HG02885 (cell line): ENCODE measurements at regions not wholly inside any gene's neighbourhood (a gene's known extent, or its start where the extent isn't known, plus 50 kb on each side); places are given as distances from the start of the nearest gene placed in this dataset.
"Not testable (repeated sequence)": the region's sequence is repeated elsewhere in the genome, so short reads cannot be mapped to it uniquely, and the experiment has no call there.

Source experiments
- ATAC-seq: cut with Tn5 transposase; IDR thresholded peaks from one replicate; pipeline ENCODE4 v1.9.1; 2021; ENCODE audit warnings: mild to moderate bottlenecking; ENCODE audit not compliant: unreplicated experiment, poor library complexity

DNA sequence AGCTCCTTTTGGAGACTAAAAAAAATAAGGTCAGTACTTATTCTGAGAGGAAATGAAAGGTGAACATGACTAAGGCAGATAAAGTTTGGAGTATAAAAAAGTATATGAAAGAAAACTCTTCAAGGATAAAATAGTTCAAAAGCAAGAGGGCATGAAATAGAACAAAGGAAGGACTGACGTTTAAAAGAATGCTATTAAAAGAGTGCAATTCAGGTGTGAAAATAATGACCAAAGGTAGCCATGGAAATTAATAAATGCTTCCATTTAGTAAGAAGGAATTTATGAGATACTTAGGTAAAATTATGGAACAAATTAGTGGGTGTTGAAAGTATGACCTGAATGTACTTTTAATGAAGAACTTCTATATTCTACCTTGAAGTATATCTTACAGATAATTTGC lies 128.2 kb upstream of the WDFY3 start:
- ATAC-seq: no peak

DNA sequence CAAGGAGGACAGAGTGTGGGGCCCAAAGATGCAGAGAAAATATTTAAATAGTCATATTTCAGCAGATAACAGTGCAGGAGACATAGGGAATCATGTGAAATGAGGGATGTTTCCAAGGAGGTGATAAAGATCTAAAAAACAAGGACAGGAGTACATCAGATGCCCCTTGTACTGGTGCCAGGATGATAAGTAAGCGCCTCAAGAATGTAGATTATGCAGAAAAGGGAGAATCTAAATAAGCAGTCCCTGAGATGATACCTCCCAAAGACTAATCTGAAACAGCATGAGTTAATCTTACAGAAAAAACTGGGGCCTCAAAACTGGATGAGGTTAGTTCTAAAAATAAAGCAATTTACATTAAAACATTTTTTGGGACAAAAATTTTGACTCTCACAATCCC lies 136.1 kb upstream of the WDFY3 start:
- ATAC-seq: no peak

DNA sequence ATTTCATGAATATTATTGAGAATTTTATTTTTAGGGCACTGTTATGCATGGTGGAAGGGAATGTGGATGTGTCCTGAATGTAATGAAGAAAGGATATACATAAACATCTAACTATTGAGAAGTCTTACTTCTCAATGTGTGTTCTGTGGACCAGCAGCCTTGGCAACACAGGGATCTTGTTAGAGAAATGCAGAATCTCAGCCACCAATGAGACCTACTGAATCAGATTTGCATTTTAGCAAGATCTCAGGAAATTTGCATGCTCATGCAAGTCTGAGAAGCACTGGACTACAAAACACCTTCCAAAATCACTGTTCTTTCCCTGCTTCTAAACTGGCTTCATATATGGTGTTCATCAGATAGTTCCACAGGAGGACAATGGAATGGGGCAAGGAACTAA lies 139.7 kb upstream of the WDFY3 start:
- no peak for ATAC-seq

DNA sequence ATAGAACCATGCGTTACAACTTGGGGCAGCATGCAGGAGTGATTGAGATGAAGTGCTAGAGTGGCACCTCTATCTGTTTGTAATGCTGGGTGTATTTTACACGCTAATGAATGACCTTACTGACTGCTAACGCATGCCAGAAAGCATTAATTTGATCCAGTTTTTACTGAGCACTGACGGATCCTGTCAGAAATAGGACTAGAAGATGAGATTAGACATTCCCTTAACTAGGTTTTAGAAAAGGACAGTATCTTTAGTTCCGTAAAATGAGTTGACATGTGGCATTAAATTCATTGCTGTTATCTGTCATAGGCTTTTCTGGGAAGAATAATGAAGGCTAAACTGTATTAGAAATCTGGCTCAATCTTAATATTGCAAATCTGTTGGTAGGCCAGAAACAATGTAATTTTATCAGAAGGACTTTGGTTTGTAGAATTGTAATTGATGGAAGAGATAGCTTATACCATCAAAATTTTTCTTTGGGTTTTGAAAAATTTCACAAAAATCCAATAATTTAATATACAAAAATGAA lies 140.4 kb upstream of the WDFY3 start:
- no peak for ATAC-seq

DNA sequence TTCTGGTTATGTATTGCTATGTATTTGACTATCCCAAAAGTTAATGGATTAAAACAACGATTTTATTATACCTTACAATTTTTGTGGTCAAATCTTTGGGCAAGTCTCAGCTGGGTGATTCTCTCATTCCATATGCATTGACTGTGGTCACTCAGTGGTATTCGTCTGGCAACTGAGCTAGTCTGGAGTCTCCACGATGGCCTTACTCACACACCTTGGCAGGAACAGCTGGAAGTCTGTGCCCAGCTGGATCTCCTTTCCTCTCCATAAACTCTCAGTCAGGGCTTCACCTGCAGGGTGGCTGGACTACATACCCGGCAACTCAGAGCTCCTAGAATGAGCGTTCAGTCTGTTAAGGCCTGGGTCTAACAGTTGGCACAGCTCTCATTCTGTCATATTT lies 141.1 kb upstream of the WDFY3 start:
- ATAC-seq: no peak

DNA sequence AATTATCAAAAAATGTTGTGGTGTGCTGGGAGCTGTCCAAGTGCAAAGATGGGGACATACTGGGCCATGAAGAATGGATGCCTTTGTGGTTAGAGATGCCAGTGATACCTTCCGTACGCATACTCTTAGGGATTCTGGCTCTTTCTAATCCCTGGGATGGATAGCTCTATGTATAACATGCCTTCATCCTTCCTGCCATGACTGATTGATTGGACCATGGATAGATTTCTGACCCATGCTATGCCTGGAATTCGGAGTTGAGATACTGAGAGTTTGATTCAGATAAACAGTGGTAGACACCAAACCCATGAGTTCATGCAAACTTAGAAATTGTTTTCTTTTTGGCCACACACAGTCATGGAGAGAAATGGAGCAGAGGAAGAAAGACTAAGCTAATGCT lies 147.2 kb upstream of the WDFY3 start:
- no peak for ATAC-seq

DNA sequence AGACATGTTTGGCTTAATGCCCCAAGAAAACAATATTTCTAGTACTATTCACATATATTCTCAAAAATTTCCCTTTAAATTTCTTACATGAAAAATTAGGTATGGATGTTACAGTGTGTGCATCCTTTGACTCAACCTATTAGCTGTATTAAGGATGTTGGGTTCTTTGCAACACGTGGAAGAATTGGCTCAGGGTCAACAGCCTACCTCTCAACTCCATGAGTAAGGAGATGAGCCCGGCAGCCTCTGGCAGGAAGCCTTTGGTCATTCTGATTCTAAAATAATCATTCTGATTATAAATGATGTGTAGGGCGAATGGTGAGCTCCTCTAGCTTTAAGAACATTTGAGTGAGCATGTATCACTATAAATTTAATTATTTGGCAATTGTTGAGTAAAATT lies 148.0 kb upstream of the WDFY3 start:
- ATAC-seq: no peak

DNA sequence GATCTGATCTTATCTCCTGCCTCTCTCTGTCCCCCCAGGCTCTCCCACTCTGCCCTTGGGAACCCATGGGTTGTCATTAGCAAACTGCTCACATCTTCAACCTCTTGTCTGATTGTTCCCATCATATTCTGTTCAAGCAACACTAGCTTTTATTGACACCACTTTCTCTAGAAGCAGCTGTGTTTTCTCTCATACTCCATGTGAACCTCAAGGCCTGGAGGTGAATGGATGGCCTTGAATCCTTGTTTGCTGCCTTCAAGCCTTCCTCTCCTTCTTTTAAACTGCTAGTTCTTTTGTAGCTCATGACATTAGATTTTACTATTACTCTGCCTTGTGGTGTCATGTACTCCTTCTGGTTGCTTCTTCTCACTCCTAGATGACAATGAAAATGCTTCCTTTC lies 149.5 kb upstream of the WDFY3 start:
- no peak for ATAC-seq

DNA sequence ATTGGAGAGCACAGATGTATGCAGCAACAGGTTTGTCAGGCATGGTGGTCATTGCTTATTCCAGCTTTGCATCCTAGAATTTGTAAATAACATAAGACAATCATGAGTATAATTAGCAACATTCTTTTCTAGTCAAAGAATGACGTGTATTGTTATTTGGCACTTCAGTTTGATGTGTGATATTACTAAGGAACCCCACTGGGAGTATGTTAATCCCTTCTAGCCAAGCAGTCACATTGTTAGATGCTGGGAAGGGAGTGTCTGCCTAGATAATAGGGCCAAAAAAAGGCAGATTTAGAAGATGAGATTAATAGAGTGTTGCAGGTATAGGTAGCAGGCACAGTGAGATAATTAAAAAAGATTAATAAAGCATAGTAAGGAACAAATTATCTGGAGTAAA lies 159.2 kb upstream of the WDFY3 start:
- ATAC-seq: no peak

DNA sequence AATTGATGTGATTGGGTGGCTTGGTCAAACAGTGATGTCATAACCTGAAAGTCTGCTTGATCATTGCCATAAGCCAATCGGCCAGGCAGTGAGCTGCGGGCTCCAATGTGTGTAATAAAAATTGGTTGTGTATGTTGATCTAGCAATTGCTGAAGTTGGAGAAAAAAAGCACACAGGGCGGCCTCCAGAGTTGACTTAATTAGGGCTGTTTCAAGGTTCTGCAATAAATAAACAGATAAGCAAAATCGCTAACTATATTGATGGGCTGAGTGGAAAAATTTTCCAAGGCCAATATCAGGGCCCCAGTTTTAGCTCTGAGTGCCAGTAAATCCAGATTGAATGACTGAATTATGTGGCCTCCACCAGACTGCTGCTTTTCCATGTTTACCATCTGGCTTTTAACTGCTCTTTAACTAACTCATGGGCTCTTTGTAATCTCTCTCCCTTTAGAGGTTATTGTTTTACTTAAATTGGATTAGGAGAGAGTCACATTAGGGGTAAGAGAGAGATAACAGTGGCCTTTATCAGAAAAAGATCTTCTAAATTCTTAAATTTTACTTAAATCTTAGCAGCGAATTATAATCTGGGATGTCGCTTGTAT lies 160.6 kb upstream of the WDFY3 start:
- ATAC-seq: no peak

DNA sequence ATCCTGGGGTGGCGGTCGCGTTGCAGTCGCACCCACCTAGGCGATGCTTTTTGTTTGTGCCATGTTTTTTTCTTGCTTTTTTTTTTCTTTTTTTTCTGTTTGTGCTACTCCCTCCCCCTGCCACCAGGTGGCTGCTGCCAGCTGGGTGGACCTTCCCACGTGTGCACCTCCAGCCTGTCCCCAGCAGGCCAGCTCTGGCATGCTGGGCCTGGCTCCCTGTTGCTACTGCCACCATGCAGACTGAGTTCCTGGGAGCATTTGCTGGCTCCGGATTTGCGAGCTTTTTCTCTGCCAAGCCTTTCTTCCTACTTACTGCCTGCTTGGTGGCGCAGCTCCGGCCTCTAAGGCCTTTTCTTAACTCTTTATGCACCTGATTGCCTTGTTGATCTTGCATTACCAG lies 161.2 kb upstream of the WDFY3 start:
- ATAC-seq: peak; percentile 99

DNA sequence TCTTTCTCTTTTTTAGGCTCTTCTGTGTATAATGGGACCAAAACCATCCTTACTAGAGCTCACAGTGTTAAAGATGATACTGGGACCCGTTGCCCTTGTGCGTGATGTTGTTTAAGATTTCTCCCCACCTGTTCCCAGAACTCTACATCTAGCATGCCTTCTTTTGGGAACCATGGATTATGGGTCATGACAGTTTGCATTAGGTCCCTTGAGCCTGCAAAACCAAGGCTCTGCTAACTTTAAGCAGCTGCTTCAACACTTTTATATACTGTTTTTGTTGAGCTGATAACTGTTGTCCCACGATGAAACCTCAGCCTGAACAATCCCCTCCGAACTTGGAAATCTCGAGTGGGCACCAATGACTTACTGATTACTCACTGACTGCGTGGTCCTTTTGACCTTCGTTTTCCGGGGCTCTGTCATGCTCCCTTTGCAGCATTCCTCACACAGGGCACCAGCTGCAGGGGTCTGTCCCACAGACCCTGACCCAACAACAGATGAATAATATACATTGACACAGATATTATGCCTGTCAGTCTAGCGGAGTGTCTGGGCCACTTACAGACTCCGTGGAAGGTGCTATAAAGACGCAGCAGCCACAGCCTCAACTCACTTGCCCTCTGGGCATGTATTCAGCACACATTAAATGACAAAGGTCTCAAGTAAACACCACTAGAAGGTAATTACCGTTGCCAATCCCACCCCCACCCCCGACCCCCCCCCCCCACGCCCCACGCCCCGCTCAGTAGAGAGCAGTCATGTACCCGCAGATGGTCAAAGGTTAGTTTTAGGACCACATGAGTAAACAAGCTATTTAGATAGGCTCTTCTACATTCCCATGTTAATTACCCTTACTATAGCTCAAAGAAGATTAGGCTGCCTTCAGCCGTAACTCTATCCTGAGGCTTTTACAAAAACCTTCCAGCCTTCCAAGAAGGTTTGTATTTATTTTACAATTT lies 162.0 kb upstream of the WDFY3 start:
- no peak for ATAC-seq

DNA sequence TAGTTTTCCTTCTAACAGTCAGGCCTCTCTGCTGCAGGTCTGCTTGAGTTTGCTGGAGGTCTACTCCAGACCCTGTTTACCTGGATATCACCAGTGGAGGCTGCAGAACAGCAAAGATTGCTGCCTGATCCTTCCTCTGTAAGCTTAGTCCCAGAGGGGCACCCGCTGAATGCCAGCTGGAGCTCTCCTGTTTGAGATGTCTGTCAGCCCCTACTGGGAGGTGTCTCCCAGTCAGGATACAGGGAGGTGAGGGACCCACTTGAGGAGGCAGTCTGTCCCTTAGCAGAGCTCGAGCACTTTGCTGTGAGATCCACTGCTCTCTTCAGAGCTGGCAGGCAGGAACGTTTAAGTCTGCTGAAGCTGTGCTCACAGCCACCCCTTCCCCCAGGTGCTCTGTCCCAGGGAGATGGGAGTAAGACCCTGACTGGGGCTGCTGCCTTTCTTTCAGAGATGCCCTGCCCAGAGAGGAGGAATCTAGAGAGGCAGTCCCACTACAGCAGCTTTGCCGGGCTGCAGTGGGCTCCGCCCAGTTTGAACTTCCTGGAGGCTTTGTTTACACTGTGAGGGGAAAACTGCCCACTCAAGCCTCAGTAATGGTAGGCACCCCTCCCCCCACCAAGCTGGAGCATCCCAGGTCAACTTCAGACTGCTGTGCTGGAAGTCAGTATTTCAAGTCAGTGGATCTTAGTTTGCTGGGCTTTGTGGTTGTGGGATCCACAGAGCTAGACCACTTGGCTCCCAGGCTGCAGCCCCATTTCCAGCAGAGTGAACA lies 163.1 kb upstream of the WDFY3 start:
- not testable (repeated sequence) for ATAC-seq

DNA sequence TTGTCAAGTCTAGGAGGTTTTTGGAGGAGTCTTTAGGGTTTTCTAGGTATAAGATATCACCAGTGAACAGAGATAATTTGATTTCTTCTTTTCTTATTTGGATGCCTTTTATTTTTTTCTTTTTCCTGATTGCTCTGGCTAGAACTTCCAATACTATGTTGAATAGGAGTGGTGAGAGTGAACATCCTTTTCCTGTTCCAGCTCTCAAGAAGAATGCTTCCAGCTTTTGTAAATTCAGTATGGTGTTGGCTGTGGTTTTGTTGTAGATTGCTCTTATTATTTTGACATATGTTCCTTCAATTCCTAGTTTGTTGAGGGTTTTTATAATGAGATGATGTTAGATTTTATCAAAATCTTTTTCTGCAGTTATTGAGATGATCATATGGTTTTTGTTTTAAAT lies 165.6 kb upstream of the WDFY3 start:
- ATAC-seq: no peak

DNA sequence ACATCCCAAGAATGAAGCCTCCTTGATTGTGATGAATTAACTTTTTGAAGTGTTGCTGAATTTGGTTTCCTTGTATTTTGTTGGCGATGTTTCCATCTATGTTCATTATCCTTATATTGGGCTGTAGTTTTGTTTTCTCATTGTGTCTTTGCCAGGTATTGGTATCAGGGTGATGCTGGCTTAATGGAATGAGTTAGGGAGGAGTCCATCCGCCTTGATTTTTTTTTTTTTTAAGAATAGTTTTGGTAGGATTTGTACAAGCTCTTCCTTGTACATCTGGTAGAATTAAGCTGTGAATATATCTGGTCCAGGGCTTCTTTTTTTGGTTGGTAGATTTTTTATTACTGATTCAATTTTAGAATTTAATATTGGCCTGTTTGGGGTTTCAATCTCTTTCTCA lies 166.1 kb upstream of the WDFY3 start:
- no peak for ATAC-seq

DNA sequence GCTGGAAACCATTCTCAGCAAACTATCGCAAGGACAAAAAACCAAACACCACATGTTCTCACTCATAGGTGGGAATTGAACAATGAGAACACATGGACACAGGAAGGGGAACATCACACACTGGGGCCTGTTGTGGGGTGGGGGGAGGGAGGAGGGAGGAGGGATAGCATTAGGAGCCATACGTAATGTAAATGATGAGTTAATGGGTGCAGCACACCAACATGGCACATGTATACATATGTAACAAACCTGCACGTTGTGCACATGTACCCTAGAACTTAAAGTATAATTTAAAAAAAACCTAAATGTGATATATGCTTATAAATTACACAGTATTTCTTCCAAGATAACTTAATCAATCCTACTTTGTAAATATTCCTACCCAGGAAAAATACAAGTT lies 173.3 kb upstream of the WDFY3 start:
- not testable (repeated sequence) for ATAC-seq

DNA sequence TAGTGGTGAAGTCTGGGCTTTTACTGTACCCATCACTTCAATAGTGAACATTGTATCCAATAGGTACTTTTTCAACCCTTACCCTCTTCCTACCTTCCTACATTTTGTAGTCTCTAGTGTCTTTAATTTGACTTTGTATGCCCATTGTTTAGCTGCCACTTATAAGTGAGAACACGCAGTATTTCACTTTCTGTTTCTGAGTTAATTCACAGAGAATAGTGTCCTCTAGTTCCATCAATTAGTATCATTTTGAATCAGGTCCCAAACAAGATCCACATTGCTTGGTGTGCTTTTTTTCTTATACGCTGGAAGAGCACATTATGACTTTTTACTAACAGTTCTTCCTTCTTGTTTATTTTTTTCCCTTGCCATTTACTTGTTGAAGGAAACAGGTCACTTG lies 176.0 kb upstream of the WDFY3 start:
- ATAC-seq: no peak

DNA sequence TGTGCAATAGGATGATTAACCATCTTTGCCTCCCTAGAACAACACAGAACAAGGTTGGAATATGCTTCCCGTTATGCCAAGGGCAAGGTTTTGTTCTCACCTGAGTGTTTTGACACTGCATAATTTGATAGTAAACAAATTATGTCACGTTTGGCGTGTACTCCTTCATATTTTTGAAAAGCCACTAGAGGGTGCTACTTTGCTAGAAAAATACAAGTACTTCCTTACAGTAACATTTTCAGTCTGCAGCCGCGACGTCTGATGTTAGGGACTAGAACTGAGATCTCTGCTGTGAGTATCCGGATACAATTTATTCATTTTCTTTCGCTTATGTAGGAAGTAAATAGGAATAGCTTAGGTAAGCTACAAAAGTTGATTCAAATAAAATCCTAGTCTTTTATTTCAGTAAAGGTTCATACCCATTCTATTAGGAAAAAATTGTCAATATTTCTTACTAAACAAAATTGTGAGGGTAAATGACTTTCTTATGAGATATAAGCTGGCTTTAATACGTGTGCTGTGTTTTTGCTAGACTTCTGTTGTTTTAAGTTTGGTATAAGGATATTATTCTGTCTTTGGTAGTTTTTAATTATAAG lies 181.1 kb upstream of the WDFY3 start:
- ATAC-seq: peak; percentile 96

DNA sequence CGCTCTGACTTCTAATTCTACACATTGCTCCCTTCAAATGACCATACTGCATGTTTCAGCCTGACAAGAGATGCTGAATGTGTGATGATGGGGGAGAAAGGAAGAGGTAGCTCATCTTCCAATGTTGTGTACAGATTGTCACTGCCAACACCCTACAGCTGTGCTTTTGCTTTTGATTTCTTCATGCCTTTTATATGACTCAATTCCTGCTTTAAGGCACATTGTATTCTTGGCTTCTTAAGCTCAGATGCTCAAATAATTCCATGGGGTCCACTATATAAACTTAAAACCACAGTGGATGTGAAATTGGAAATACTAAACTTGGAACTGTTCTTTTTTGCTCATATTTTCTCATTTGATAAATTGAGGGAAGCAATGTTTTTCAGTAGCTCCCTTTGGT lies 183.2 kb upstream of the WDFY3 start:
- no peak for ATAC-seq

DNA sequence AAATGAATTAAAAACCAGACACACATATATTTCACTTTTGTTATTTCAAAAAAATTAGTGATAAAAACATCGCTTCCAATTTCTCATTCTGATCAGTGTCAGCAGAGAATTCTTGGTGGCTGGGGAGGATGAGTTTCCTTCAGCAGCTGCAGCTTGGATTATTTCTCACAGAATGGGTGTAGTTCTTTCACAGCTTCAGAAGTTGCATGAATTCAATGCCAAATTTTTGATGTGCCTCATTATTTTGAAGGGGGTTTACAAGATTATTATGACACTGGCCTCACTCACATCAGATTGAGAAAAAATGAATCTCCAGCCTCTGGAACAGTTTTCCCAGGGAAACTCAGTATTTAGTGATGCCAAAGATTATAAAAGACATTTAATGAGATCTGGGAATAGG lies 184.9 kb upstream of the WDFY3 start:
- no peak for ATAC-seq

DNA sequence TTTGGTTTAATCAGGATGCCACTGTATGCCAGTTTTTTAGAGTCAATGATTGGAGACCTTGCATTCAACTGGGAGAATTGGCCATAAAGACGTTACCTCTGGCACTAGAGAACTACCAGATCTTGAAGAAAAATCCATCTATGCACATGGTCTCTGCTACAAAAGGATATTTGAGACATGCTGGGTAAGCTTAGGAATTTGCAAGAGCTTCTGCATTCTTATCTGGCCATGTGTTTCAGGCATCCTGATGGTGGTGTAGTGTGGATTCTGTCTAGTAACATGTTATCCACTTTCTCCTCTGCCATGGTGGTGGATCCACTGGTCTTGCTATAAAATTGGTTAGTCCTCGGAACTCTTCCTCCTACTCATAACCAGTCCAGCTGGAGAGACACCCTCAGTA lies 185.3 kb upstream of the WDFY3 start:
- no peak for ATAC-seq
